K562 (cell line): ENCODE measurements at regions not wholly inside any gene's neighbourhood (a gene's known extent, or its start where the extent isn't known, plus 50 kb on each side); places are given as distances from the start of the nearest gene placed in this dataset.
"Not testable (repeated sequence)": the region's sequence is repeated elsewhere in the genome, so short reads cannot be mapped to it uniquely, and the experiment has no call there.

Experiments
- BHLHE40 ChIP-seq: IDR thresholded peaks from 2 replicates; pipeline ENCODE4 v1.6.1; 2011; ENCODE audit warnings: low read length, improper control_type of control experiment
- BRD4 ChIP-seq: fragments of 200-600 bp; sonication (generic); IDR thresholded peaks from 2 replicates; pipeline ENCODE4 v1.6.1; 2017; ENCODE audit warnings: inconsistent platforms
- CEBPB ChIP-seq: fragments of 450-650 bp; IDR thresholded peaks from 2 replicates; pipeline ENCODE4 v1.6.1; 2016; ENCODE audit warnings: missing genetic modification characterization, missing compliant biosample characterization
- EP300 ChIP-seq: IDR thresholded peaks from 2 replicates; pipeline ENCODE4 v1.6.1; 2012; ENCODE audit warnings: low read length, improper control_type of control experiment
- FOS ChIP-seq: IDR thresholded peaks from 3 replicates; pipeline ENCODE4 v1.6.1; 2011; ENCODE audit not compliant: insufficient read length; ENCODE audit errors: extremely low read depth
- HMG20A ChIP-seq: fragments of 450-650 bp; formaldehyde crosslinking; conservative IDR thresholded peaks from 2 replicates; pipeline ENCODE4 v1.4.0; 2020; ENCODE audit warnings: mild to moderate bottlenecking, mixed read lengths
- NFIC ChIP-seq: fragments of 450-650 bp; IDR thresholded peaks from 2 replicates; pipeline ENCODE4 v1.6.1; 2017; ENCODE audit warnings: mild to moderate bottlenecking, inconsistent platforms
- POLR2A ChIP-seq: fragments of 450-650 bp; conservative IDR thresholded peaks from 2 replicates; pipeline ENCODE4 v1.6.1; 2016
- ZFP36 ChIP-seq: fragments of 150-350 bp; IDR thresholded peaks from 2 replicates; pipeline ENCODE4 v1.6.1; 2018; ENCODE audit warnings: low read length, low read depth; ENCODE audit not compliant: partially characterized antibody
- ZNF589 ChIP-seq: fragments of 200-800 bp; sonication (Bioruptor generic); IDR thresholded peaks from 2 replicates; pipeline ENCODE4 v1.6.1; 2016; ENCODE audit warnings: low read depth, missing genetic modification characterization, missing compliant biosample characterization
- TF ChIP-seq, protein P1 (sequence below): fragments of 250-450 bp; sonication (Bioruptor Pico); IDR thresholded peaks from 2 replicates; pipeline ENCODE4 v1.5.0; 2020; ENCODE audit warnings: mild to moderate bottlenecking, borderline replicate concordance
- TF ChIP-seq, protein P2 (sequence below), 3 experiments: IDR thresholded peaks in 2 of 3; conservative IDR thresholded peaks in 1 of 3; 2 replicates each; pipeline ENCODE4 v1.5.1; 2011 to 2012; ENCODE audit warnings: low read length in 3 of 3, mild to moderate bottlenecking in 3 of 3, control low read depth in 2 of 3, improper control_type of control experiment in 1 of 3, inconsistent platforms in 1 of 3, low read depth in 1 of 3, mixed read lengths in 1 of 3, moderate library complexity in 1 of 3; ENCODE audit not compliant: insufficient read depth in 2 of 3
- TF ChIP-seq, protein P3 (sequence below), 2 experiments: fragments of 450-650 bp; conservative IDR thresholded peaks; 2 replicates each; pipeline ENCODE4 v1.6.1; 2017; ENCODE audit warnings: mild to moderate bottlenecking in 2 of 2, moderate library complexity in 2 of 2
- TF ChIP-seq, protein P4 (sequence below): fragments of 450-650 bp; formaldehyde crosslinking; IDR thresholded peaks from 2 replicates; pipeline ENCODE4 v1.4.0; 2020; ENCODE audit warnings: mild to moderate bottlenecking, mixed read lengths

DNA sequence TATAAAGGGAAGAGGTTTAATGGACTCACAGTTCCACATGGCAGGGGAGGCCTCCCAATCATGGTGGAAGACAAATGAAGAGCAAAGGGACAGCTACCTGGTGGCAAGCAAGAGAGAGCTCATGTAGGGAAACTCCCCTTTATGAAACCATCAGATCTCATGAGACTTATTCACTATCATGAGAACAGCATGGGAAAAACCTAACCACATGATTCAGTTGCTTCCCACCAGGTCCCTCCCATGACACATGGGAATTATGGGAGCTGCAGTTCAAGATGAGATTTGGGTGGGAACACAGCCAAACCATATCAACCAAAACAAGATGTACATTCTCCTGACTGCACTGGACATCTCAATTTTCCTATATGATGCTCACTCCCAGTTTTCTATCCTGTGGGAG is 174.4 kb upstream of the CCDC54 start:
- TF ChIP-seq, protein P1, sequence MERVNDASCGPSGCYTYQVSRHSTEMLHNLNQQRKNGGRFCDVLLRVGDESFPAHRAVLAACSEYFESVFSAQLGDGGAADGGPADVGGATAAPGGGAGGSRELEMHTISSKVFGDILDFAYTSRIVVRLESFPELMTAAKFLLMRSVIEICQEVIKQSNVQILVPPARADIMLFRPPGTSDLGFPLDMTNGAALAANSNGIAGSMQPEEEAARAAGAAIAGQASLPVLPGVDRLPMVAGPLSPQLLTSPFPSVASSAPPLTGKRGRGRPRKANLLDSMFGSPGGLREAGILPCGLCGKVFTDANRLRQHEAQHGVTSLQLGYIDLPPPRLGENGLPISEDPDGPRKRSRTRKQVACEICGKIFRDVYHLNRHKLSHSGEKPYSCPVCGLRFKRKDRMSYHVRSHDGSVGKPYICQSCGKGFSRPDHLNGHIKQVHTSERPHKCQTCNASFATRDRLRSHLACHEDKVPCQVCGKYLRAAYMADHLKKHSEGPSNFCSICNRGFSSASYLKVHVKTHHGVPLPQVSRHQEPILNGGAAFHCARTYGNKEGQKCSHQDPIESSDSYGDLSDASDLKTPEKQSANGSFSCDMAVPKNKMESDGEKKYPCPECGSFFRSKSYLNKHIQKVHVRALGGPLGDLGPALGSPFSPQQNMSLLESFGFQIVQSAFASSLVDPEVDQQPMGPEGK (CRISPR knock-in tag) = not testable (repeated sequence)
- TF ChIP-seq, protein P2, sequence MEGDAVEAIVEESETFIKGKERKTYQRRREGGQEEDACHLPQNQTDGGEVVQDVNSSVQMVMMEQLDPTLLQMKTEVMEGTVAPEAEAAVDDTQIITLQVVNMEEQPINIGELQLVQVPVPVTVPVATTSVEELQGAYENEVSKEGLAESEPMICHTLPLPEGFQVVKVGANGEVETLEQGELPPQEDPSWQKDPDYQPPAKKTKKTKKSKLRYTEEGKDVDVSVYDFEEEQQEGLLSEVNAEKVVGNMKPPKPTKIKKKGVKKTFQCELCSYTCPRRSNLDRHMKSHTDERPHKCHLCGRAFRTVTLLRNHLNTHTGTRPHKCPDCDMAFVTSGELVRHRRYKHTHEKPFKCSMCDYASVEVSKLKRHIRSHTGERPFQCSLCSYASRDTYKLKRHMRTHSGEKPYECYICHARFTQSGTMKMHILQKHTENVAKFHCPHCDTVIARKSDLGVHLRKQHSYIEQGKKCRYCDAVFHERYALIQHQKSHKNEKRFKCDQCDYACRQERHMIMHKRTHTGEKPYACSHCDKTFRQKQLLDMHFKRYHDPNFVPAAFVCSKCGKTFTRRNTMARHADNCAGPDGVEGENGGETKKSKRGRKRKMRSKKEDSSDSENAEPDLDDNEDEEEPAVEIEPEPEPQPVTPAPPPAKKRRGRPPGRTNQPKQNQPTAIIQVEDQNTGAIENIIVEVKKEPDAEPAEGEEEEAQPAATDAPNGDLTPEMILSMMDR (IDR thresholded peaks at IDR 0.05 in 2 of 3, conservative IDR thresholded peaks at IDR 0.05 in 1 of 3; ENCODE audit: insufficient read depth in 2 of 3, low read depth in 1 of 3, low read length in 3 of 3) = not testable (repeated sequence)
- TF ChIP-seq EP300; BHLHE40; HMG20A (CRISPR knock-in tag); BRD4; NFIC; ZFP36; FOS; POLR2A; CEBPB (tag); ZNF589 (CRISPR knock-in tag): not testable (repeated sequence)
- TF ChIP-seq, protein P3, sequence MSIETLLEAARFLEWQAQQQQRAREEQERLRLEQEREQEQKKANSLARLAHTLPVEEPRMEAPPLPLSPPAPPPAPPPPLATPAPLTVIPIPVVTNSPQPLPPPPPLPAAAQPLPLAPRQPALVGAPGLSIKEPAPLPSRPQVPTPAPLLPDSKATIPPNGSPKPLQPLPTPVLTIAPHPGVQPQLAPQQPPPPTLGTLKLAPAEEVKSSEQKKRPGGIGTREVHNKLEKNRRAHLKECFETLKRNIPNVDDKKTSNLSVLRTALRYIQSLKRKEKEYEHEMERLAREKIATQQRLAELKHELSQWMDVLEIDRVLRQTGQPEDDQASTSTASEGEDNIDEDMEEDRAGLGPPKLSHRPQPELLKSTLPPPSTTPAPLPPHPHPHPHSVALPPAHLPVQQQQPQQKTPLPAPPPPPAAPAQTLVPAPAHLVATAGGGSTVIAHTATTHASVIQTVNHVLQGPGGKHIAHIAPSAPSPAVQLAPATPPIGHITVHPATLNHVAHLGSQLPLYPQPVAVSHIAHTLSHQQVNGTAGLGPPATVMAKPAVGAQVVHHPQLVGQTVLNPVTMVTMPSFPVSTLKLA (conservative IDR thresholded peaks at IDR 0.05) = not testable (repeated sequence)
- TF ChIP-seq, protein P4, sequence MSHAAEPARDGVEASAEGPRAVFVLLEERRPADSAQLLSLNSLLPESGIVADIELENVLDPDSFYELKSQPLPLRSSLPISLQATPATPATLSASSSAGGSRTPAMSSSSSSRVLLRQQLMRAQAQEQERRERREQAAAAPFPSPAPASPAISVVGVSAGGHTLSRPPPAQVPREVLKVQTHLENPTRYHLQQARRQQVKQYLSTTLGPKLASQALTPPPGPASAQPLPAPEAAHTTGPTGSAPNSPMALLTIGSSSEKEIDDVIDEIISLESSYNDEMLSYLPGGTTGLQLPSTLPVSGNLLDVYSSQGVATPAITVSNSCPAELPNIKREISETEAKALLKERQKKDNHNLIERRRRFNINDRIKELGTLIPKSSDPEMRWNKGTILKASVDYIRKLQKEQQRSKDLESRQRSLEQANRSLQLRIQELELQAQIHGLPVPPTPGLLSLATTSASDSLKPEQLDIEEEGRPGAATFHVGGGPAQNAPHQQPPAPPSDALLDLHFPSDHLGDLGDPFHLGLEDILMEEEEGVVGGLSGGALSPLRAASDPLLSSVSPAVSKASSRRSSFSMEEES (CRISPR knock-in tag) = not testable (repeated sequence)
